Loucy (cell line): ENCODE measurements at regions not wholly inside any gene's neighbourhood (a gene's known extent, or its start where the extent isn't known, plus 50 kb on each side); places are given as distances from the start of the nearest gene placed in this dataset.

Source experiments
- EZH2phosphoT487 ChIP-seq: fragments of 200-600 bp; IDR thresholded peaks from 2 replicates; pipeline ENCODE4 v1.6.1; 2018; ENCODE audit warnings: antibody characterized with exemption, mild to moderate bottlenecking, moderate library complexity, borderline replicate concordance
- TF ChIP-seq, protein P1 (sequence below): fragments of 200-600 bp; sonication (generic); conservative IDR thresholded peaks from 2 replicates; pipeline ENCODE4 v1.5.1; 2014; ENCODE audit warnings: mild to moderate bottlenecking, antibody characterized with exemption, low read length

DNA sequence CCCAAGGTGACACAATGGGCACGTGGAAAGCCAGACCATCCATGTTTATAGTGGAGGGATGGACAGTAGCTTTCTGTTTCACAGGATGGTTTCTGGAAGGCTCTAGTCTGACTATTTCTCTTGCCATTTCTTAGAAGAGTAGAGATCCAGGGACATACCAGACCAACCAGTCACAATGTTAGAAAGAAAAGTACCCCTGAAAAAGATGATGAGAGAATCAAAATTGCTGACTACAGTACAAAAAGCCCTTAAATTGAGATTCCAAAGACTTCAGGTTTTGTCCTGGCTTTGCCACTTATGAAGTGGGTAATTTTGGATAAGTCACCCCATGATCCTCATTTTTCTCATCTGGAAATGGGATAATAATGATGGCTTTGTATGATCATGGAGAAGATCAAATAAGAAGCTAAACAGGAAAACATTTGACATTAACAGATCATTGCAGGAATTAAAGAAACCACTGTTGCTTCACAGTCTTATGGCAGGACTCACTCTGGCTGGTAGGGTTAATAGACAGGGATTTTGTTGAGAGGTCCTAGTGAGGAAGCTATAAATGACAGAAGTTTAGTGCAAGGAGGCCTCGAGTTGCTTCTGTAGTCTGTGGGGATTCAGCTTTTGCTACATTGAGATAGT lies 386.0 kb downstream of the IRS1 start:
- TF ChIP-seq, protein P1, sequence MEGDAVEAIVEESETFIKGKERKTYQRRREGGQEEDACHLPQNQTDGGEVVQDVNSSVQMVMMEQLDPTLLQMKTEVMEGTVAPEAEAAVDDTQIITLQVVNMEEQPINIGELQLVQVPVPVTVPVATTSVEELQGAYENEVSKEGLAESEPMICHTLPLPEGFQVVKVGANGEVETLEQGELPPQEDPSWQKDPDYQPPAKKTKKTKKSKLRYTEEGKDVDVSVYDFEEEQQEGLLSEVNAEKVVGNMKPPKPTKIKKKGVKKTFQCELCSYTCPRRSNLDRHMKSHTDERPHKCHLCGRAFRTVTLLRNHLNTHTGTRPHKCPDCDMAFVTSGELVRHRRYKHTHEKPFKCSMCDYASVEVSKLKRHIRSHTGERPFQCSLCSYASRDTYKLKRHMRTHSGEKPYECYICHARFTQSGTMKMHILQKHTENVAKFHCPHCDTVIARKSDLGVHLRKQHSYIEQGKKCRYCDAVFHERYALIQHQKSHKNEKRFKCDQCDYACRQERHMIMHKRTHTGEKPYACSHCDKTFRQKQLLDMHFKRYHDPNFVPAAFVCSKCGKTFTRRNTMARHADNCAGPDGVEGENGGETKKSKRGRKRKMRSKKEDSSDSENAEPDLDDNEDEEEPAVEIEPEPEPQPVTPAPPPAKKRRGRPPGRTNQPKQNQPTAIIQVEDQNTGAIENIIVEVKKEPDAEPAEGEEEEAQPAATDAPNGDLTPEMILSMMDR = no peak
- no peak for TF ChIP-seq EZH2phosphoT487
